ENCODE measurements at regions not wholly inside any gene's neighbourhood (a gene's known extent, or its start where the extent isn't known, plus 50 kb on each side); places are given as distances from the start of the nearest gene placed in this dataset.

DNA sequence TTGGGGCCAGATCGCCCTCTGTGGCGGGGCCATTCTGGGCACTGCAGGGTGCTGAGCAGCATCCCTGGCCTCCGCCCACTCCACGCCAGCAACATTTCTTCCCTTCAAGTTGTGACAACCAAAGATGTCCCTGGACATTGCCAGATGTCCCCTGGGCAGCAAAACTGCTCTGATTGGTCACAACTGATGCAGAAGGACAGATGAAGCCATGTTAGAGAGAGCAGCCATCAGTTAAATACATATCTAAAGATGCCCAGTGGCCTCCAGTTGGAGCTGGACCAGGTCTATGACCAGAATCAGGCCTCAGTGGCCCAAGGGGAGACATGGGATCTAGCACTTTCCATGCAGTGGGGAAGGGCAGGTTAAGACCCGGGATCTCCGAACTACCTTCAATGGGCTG, 125.7 kb downstream of the PTPRS start:
- DNase-seq: no peak

- no peak for DNase-seq
These were observed 126.2 kb downstream of the PTPRS start for GRCh38 chr19:5214371-5214770.

- no peak for DNase-seq
These were observed 126.9 kb downstream of the PTPRS start for GRCh38 chr19:5213667-5214066.

GRCh38 chr19:5212101-5212500, 128.5 kb downstream of the PTPRS start:
- DNase-seq: no peak

- DNase-seq: no peak
These were observed 129.3 kb downstream of the PTPRS start for GRCh38 chr19:5211217-5211822.

GRCh38 chr19:5210556-5210955, 130.1 kb downstream of the PTPRS start:
- DNase-seq: no peak

DNA sequence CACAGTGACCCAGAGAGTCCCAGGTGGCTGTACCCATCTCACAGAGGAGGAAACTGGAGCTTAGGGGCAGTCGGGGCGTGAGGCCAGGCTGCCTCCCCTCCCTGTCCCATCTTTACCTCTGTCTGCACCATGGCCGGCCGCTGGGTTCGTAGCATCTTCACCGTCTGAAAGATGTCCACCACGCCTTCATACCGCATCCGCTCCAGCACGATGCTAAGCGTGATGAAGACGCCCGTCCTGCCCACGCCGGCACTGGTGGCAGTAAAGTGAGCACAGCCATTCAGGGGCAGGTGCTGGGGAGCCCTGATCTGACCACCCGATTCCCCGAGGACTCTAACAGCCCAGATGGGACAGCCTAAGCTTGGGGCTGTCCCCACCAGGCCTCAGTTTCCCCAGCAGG, 132.8 kb downstream of the PTPRS start:
- no peak for DNase-seq

DNA sequence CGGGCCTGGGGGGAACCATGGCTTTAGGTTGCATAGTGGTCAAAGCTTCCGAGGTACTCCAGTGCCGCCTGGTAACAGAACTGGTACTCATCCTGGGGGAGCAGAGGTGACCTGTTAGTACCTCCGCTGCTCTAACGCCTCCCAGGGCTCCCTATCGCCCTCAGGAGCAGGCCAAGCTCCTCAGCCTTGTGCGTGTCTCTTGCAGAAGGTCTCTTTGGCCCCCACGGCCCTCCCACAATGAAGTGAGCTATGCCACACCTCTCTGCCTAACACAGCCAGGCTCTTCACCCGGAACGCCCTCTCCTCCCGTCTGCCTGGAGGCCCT, 133.9 kb downstream of the PTPRS start:
- no peak for DNase-seq

DNA sequence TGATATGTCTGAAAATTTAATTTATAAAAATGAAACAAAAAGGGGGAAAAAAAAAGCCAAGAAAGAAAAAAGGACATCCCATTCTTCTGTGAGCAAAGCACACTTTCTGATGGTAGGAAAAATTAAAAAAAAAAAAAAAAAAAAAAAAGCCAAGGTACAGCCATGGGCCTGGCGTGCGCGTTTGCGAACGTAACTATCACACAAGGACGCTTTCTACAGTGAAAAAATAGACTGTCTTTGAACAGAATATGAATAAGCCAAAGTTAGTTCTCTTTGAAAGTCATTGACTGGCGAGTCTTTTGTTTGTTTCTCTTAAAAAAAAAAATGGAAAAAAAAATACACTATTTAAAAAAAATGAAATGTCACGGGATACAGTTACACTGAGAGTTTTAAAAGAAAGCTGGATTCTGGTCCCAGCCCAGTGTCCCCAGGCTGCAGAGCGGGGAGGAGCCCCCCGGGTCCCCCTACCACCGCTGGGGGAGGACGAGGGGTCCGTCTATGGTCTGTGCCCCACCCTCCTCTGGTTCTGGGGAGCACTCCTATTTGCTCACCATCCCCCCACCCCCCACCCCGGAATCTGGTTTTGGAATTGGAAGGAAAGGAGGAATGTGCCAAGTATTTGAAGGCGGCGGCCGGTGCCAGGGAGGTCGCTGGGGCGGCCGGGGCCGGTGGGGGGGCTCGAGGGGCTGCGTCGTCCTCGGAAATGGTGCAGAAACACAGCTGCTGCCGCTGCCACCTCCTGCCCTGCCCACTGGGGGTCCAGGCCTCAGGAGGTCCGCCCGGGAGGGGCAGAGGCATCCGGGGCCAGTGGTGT, 134.5 kb downstream of the PTPRS start:
- no peak for DNase-seq

GRCh38 chr19:5205381-5205780, 135.2 kb downstream of the PTPRS start:
- DNase-seq: peak in 1 of 2 experiments; percentile 24

DNA sequence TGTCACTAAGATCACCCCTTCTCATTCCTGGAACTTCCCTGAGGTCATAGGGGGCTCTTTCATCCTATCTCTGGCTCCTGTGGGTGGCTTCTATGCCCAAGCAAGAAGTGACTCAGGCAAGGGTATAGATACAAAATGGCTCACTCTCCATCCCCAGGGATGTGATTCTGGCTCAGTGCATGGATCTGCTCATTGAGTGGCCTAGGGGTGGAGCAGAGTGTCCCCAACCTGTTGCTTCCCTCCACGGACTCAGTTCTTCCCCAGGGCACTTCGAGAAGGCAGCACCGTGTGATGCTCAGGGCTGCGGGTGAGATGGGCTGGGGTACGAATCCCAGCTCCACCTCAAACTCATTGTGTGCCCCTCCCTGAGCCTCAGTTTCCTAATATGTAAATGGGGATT, 136.4 kb downstream of the PTPRS start:
- DNase-seq: no peak

All from activated T-cell treated with anti-CD3 and anti-CD28 coated beads, Interleukin-2, amount 50 U/mL, for 48 hours (primary cell).